ENCODE measurements at regions not wholly inside any gene's neighbourhood (a gene's known extent, or its start where the extent isn't known, plus 50 kb on each side); places are given as distances from the start of the nearest gene placed in this dataset.
"Not testable (repeated sequence)": the region's sequence is repeated elsewhere in the genome, so short reads cannot be mapped to it uniquely, and the experiment has no call there.

GRCh38 chr3:190178779-190179178 is 58.1 kb upstream of the P3H2 start:
- no peak for TF ChIP-seq CTCF (IDR thresholded peaks at IDR 0.05)
- no peaks in the 10 kb centered on the region for H3K27me3 ChIP-seq
- no peak overlapping the region for H3K27ac ChIP-seq
- intact Hi-C loops (cut with DNase I; ENCODE audit: low total_unique reads), result no loop called here
- H3K9me3 ChIP-seq, result no peaks in the 10 kb centered on the region
- no peak overlapping the region for H3K4me3 ChIP-seq
- no peaks in the 10 kb centered on the region for H3K36me3 ChIP-seq
- no peaks in the 10 kb centered on the region for H3K4me1 ChIP-seq
- no peak for DNase-seq

DNA sequence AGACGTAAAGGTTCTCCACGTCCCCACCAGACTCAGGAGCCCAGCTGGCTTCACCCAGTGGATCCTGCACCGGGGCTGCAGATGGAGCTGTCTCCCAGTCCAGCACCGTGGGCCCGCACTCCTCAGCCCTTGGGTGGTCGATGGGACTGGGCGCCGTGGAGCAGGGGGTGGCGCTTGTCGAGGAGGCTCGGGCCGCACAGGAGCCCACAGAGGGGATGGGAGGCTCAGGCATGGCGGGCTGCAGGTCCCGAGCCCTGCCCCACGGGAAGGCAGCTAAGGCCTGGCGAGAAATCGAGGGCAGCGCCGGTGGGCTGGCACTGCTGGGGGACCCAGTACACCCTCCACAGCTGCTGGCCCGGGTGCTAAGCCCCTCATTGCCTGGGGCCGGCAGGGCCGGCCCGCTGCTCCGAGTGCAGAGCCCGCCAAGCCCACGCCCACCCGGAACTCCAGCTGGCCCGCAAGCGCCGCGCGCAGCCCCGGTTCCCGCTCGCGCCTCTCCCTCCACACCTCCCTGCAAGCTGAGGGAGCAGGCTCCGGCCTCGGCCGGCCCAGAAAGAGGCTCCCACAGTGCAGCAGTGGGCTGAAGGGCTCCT is 56.3 kb upstream of the P3H2 start:
- intact Hi-C loops (cut with DNase I; ENCODE audit: low total_unique reads); DNase-seq; H3K4me1 ChIP-seq: not testable (repeated sequence)

GRCh38 chr3:190176106-190176505 is 55.4 kb upstream of the P3H2 start:
- H3K36me3 ChIP-seq; H3K4me1 ChIP-seq; H3K4me3 ChIP-seq; H3K27me3 ChIP-seq; H3K27ac ChIP-seq; H3K9me3 ChIP-seq; DNase-seq; intact Hi-C loops (cut with DNase I; ENCODE audit: low total_unique reads): not testable (repeated sequence)

More for the DNA sequence above, 56.3 kb upstream of the P3H2 start:
- not testable (repeated sequence) for H3K36me3 ChIP-seq, H3K4me3 ChIP-seq, H3K9me3 ChIP-seq, H3K27me3 ChIP-seq, H3K27ac ChIP-seq

DNA sequence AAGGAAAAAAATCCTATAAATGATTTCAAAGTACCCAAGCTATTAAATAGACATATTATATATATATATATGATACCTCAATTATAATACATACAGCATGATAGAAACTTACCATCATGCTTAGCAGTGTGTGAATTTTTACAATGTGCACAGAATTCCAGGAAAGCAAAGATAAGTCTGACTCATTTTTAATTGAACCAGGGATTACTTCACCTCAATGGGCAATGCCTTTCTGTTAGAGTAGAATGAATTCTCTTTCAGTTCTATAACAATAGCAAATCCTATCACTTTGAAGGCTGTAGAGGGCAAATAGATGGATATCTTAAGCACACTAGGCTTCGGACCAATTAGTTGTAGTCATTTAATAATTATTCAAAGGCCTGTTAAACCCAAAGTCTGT is 54.8 kb upstream of the P3H2 start:
- H3K4me3 ChIP-seq, result no peak overlapping the region
- H3K27me3 ChIP-seq, result no peaks in the 10 kb centered on the region
- no peak for DNase-seq
- no peaks in the 10 kb centered on the region for H3K9me3 ChIP-seq
- TF ChIP-seq CTCF (IDR thresholded peaks at IDR 0.05), result no peak
- no peaks in the 10 kb centered on the region for H3K36me3 ChIP-seq
- no peaks in the 10 kb centered on the region for H3K4me1 ChIP-seq
- H3K27ac ChIP-seq, result no peak overlapping the region
- intact Hi-C loops (cut with DNase I; ENCODE audit: low total_unique reads), result no loop called here

DNA sequence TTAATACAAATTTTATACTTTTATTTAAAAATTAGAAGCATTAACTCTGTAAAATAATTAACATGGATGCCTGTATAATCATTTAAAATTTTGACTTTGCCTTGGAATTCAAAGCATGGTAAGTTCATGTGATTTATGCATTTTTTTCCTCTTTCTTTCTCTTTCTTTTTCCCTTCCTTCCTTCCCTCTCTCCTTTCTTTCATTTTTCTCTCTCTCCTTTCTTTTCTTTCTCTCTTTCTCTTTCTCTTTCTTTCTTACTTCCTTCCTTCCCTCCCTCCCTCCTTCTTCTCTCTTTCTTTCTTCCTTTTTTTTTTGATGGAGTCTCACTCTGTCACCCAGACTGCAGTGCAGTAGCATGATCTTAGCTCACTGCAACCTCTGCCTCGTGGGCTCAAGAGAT is 53.8 kb upstream of the P3H2 start:
- H3K4me3 ChIP-seq, result no peak overlapping the region
- intact Hi-C loops (cut with DNase I; ENCODE audit: low total_unique reads), result no loop called here
- TF ChIP-seq CTCF (IDR thresholded peaks at IDR 0.05), result no peak
- H3K27ac ChIP-seq, result no peak overlapping the region
- H3K36me3 ChIP-seq, result no peaks in the 10 kb centered on the region
- DNase-seq, result no peak
- no peaks in the 10 kb centered on the region for H3K9me3 ChIP-seq
- H3K4me1 ChIP-seq, result peaks cover 0 to under 1% (median under 1%) of the 10 kb centered on the region in 4 donors
- H3K27me3 ChIP-seq, result no peaks in the 10 kb centered on the region

DNA sequence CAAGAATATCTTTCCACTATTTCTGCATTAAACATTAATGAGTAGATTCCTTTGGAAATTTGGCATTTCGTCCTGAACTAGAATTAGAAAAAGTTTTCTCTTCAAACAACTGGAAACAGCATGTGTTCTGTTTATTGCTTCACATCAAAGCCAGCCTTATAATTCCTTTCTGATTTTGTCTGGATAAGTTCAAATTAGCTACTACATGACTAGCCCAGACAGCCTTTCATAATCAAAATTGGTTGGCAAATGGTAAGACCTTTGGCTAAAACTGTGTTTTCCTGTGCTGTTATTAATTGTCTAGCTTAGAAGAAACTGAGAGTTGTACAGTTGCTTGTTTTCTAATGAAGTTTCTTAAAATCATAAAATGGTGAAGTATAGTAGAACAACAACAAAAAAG is 52.7 kb upstream of the P3H2 start:
- TF ChIP-seq CTCF (IDR thresholded peaks at IDR 0.05), result no peak
- intact Hi-C loops (cut with DNase I; ENCODE audit: low total_unique reads), result no loop called here
- DNase-seq, result no peak
- Histone ChIP-seq H3K27ac (no peak overlapping the region), H3K36me3 (no peaks in the 10 kb centered on the region), H3K9me3 (no peaks in the 10 kb centered on the region), H3K4me3 (no peak overlapping the region), H3K27me3 (no peaks in the 10 kb centered on the region), H3K4me1 (peaks cover 0 to 9% (median 3%) of the 10 kb centered on the region in 4 donors)

DNA sequence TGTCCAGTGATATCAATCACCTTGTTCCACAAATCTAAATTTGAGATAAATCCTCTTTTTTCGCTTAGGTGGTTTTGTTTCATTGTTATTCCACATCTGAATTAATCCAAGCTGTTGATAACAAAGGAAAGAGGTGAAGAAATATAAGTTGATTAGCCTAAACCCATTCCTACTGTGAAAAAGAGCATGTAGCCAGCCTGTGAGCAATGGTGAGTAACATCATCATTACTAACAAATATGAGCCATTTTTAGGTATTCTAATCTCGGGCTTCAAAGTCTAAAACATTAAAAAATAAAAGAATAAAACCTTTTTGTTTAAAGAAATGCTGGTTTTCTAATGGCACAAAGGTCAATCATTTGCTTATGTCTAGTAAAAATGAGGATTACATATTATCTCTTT is 52.1 kb upstream of the P3H2 start:
- Histone ChIP-seq H3K36me3 (no peaks in the 10 kb centered on the region), H3K4me1 (peaks cover 0 to 9% (median 3%) of the 10 kb centered on the region in 4 donors), H3K27ac (no peak overlapping the region), H3K4me3 (no peak overlapping the region), H3K27me3 (no peaks in the 10 kb centered on the region), H3K9me3 (no peaks in the 10 kb centered on the region)
- DNase-seq, result no peak
- TF ChIP-seq CTCF (IDR thresholded peaks at IDR 0.05), result no peak
- intact Hi-C loops (cut with DNase I; ENCODE audit: low total_unique reads), result no loop called here

Measured in tibial artery (tissue), 4 donors.